IMR-90 (cell line): ENCODE measurements at regions not wholly inside any gene's neighbourhood (a gene's known extent, or its start where the extent isn't known, plus 50 kb on each side); places are given as distances from the start of the nearest gene placed in this dataset.

Experiments used
- ATAC-seq: fragments of 200-7000 bp; cut with Tn5 transposase; 2 replicates; pipeline ENCODE4 v1.9.1; 2020; ENCODE audit warnings: low read depth, mild to moderate bottlenecking, moderate library complexity
- BruUV-seq: library from RNA; stranded (reverse); fragments of 400-500 nt; replicated peaks from 2 replicates; lab custom pipeline; 2021; lab: Mats Ljungman, UMichigan
- CTCF ChIA-PET: fragments of 300-600 bp; formaldehyde crosslinking; extraction: SDS; loops from one replicate; lab custom pipeline; 2021; ENCODE audit warnings: antibody characterized with exemption; lab: Yijun Ruan, JAX
- POLR2A ChIA-PET: fragments of 300-600 bp; sonication (Branson Sonifier 250); formaldehyde crosslinking; loops from one replicate; lab custom pipeline; 2022; ENCODE audit warnings: antibody characterized with exemption; ENCODE audit not compliant: unreplicated experiment; lab: Charles Lee
- DNase-seq: peaks from one replicate; pipeline ENCODE4 v3.0.0; 2013
- H2AFZ ChIP-seq: replicated peaks from 2 replicates; pipeline ENCODE3; 2013; ENCODE audit warnings: low read length, mild to moderate bottlenecking; ENCODE audit not compliant: poor library complexity
- H2AK5ac ChIP-seq: 2 replicates; pipeline ENCODE4 v1.6.1; 2013; ENCODE audit warnings: low read depth, low read length, inconsistent platforms
- H2AK9ac ChIP-seq: replicated peaks from 2 replicates; pipeline ENCODE3; 2013; ENCODE audit warnings: mild to moderate bottlenecking, low read depth, low read length, moderate library complexity; ENCODE audit not compliant: poor library complexity
- H2BK120ac ChIP-seq: 2 replicates; pipeline ENCODE4 v1.6.1; 2013; ENCODE audit warnings: low read depth, low read length, inconsistent platforms
- H2BK15ac ChIP-seq: 3 replicates; pipeline ENCODE4 v1.6.1; 2013; ENCODE audit warnings: low read depth, low read length, inconsistent platforms
- H2BK20ac ChIP-seq: 2 replicates; pipeline ENCODE4 v1.6.1; 2013; ENCODE audit warnings: low read depth, mild to moderate bottlenecking, inconsistent platforms, low read length, moderate library complexity
- H2BK5ac ChIP-seq: 2 replicates; pipeline ENCODE4 v1.6.1; 2013; ENCODE audit warnings: mild to moderate bottlenecking, low read depth, low read length, inconsistent platforms; ENCODE audit not compliant: poor library complexity, severe bottlenecking
- H3K14ac ChIP-seq: replicated peaks from 2 replicates; pipeline ENCODE4 v1.6.1; 2013; ENCODE audit warnings: low read depth, low read length, inconsistent platforms
- H3K18ac ChIP-seq: 2 replicates; pipeline ENCODE4 v1.6.1; 2013; ENCODE audit warnings: low read depth, low read length, control low read depth
- H3K23ac ChIP-seq: 2 replicates; pipeline ENCODE4 v1.6.1; 2013; ENCODE audit warnings: low read depth, low read length, inconsistent platforms
- H3K27ac ChIP-seq: 2 replicates; pipeline ENCODE4 v1.5.1; 2013; ENCODE audit warnings: mild to moderate bottlenecking, control low read depth, low read length; ENCODE audit not compliant: insufficient read depth
- H3K27me3 ChIP-seq: 2 replicates; pipeline ENCODE4 v1.6.1; 2013; ENCODE audit warnings: low read length; ENCODE audit not compliant: control insufficient read depth, insufficient read depth
- H3K36me3 ChIP-seq: 2 replicates; pipeline ENCODE4 v1.6.1; 2013; ENCODE audit warnings: low read length, mixed read lengths; ENCODE audit not compliant: control insufficient read depth, insufficient read depth
- H3K4ac ChIP-seq: 2 replicates; pipeline ENCODE4 v1.6.1; 2013; ENCODE audit warnings: low read depth, low read length, inconsistent platforms
- H3K4me1 ChIP-seq: 2 replicates; pipeline ENCODE4 v1.6.1; 2013; ENCODE audit warnings: low read length, mixed read lengths; ENCODE audit not compliant: control insufficient read depth, insufficient read depth
- H3K4me2 ChIP-seq: 2 replicates; pipeline ENCODE4 v1.6.1; 2013; ENCODE audit warnings: low read depth, mild to moderate bottlenecking, control low read depth, low read length, moderate library complexity
- H3K4me3 ChIP-seq: 2 replicates; pipeline ENCODE4 v1.5.1; 2013; ENCODE audit warnings: low read depth, mild to moderate bottlenecking, control low read depth, low read length, moderate library complexity; ENCODE audit not compliant: insufficient read depth
- H3K56ac ChIP-seq: 2 replicates; pipeline ENCODE4 v1.6.1; 2013; ENCODE audit warnings: low read length, inconsistent platforms; ENCODE audit not compliant: insufficient read depth; ENCODE audit errors: extremely low read depth
- H3K79me1 ChIP-seq, 2 experiments: 2 replicates each; pipeline ENCODE4 v1.6.1; 2013; ENCODE audit warnings: low read length in 2 of 2, inconsistent platforms in 1 of 2, low read depth in 1 of 2
- H3K9ac ChIP-seq: 2 replicates; pipeline ENCODE4 v1.6.1; 2013; ENCODE audit warnings: low read depth, low read length, control low read depth
- H3K9me1 ChIP-seq: 2 replicates; pipeline ENCODE4 v1.6.1; 2013; ENCODE audit warnings: low read length, inconsistent platforms; ENCODE audit not compliant: insufficient read depth
- H3K9me3 ChIP-seq: 2 replicates; pipeline ENCODE4 v1.6.1; 2013; ENCODE audit warnings: low read length; ENCODE audit not compliant: control insufficient read depth, insufficient read depth
- H4K20me1 ChIP-seq: 2 replicates; pipeline ENCODE4 v1.6.1; 2013; ENCODE audit warnings: low read length, inconsistent platforms; ENCODE audit not compliant: insufficient read depth
- H4K5ac ChIP-seq: 2 replicates; pipeline ENCODE4 v1.6.1; 2013; ENCODE audit warnings: mild to moderate bottlenecking, low read depth, low read length, control low read depth
- H4K8ac ChIP-seq, 2 experiments: 2 replicates each; pipeline ENCODE4 v1.6.1; 2013; ENCODE audit warnings: low read depth in 2 of 2, low read length in 2 of 2, control low read depth in 1 of 2, inconsistent platforms in 1 of 2
- H4K91ac ChIP-seq: 2 replicates; pipeline ENCODE4 v1.6.1; 2013; ENCODE audit warnings: low read depth, low read length, inconsistent platforms; ENCODE audit not compliant: insufficient read depth
- BHLHE40 ChIP-seq: fragments of 150-350 bp; IDR thresholded peaks from 2 replicates; pipeline ENCODE4 v1.6.1; 2016; ENCODE audit warnings: mild to moderate bottlenecking, low read depth, low read length
- CEBPB ChIP-seq: IDR thresholded peaks from 2 replicates; pipeline ENCODE4 v1.6.1; 2012; ENCODE audit warnings: low read depth, low read length, improper control_type of control experiment
- CHD1 ChIP-seq: IDR thresholded peaks from 2 replicates; pipeline ENCODE4 v1.6.1; 2012; ENCODE audit warnings: low read depth, low read length, improper control_type of control experiment
- CTCF ChIP-seq: conservative IDR thresholded peaks from 2 replicates; pipeline ENCODE4 v1.5.1; 2012; ENCODE audit warnings: mild to moderate bottlenecking, low read depth, low read length, improper control_type of control experiment
- ELK1 ChIP-seq: fragments of 150-350 bp; IDR thresholded peaks from 2 replicates; pipeline ENCODE4 v1.6.1; 2016; ENCODE audit warnings: low read depth, mild to moderate bottlenecking, low read length, moderate library complexity, borderline replicate concordance
- FOS ChIP-seq: fragments of 150-350 bp; IDR thresholded peaks from 2 replicates; pipeline ENCODE4 v1.6.1; 2016; ENCODE audit warnings: low read depth, low read length
- MAFK ChIP-seq: IDR thresholded peaks from 2 replicates; pipeline ENCODE4 v1.6.1; 2012; ENCODE audit warnings: low read depth, low read length, improper control_type of control experiment
- NFE2L2 ChIP-seq: fragments of 150-350 bp; IDR thresholded peaks from 2 replicates; pipeline ENCODE4 v1.6.1; 2016; ENCODE audit warnings: low read depth, mild to moderate bottlenecking, low read length
- POLR2A ChIP-seq: IDR thresholded peaks from 2 replicates; pipeline ENCODE4 v1.6.1; 2012; ENCODE audit warnings: mild to moderate bottlenecking, low read depth, low read length
- RAD21 ChIP-seq: IDR thresholded peaks from 2 replicates; pipeline ENCODE4 v1.6.1; 2012; ENCODE audit warnings: low read length, improper control_type of control experiment
- RFX5 ChIP-seq: IDR thresholded peaks from 2 replicates; pipeline ENCODE4 v1.8.0; 2012; ENCODE audit warnings: low read depth, mild to moderate bottlenecking, low read length, moderate library complexity
- SMC3 ChIP-seq: fragments of 150-350 bp; IDR thresholded peaks from 2 replicates; pipeline ENCODE4 v1.6.1; 2016; ENCODE audit warnings: low read depth, mild to moderate bottlenecking, antibody characterized with exemption, low read length, moderate library complexity
- WGBS, 2 experiments: methylation state at CpG; one replicate each; pipeline versions ENCODE4 v1.1.5 to v1.1.7; 2013; ENCODE audit warnings: missing lambda C conversion rate in 2 of 2; ENCODE audit not compliant: insufficient read length in 1 of 2; ENCODE audit errors: extremely low coverage in 2 of 2; 5-methylcytosine and 5-hydroxymethylcytosine counted together
- dilution Hi-C: fragments of 300-500 bp; cut with HindIII; formaldehyde crosslinking; loops from one replicate; pipeline ENCODE4 v1.14.3; 2018; ENCODE audit warnings: low sequenced_read_pairs; ENCODE audit not compliant: unreplicated experiment
- in situ Hi-C: fragments of 300-500 bp; cut with MboI; formaldehyde crosslinking; loops from 3 replicates; pipeline ENCODE4 v1.14.3; 2019; ENCODE audit warnings: low sequenced_read_pairs, inconsistent platforms, mixed read lengths
- intact Hi-C: fragments of 100-400 bp; cut with micrococcal nuclease; formaldehyde crosslinking; loops from 2 replicates; pipeline ENCODE4 v1.10.0; 2022
- TF ChIP-seq, protein P1 (sequence below): fragments of 150-350 bp; IDR thresholded peaks from 2 replicates; pipeline ENCODE4 v1.6.1; 2017; ENCODE audit warnings: mild to moderate bottlenecking, antibody characterized with exemption, low read length, low read depth

DNA sequence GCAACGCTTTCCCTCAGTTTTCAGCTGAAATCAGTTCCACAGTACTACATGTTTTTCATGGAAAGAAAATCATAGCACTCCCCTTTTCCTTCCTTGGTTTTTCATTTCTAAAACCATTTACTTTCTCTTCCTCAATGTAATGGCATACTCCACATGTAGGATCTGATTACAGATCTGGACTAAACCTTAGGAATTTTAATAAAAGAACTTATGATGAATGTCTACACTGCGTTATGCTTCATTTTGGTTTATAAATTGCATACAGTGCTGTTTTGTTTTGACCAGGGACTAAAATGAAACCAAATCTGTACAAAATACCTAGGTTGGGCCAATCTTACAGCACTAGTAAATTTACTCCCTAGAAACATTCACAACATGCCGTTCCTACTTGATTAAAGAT lies 589.9 kb downstream of the TBC1D4 start:
- DNase-seq (no peak), ATAC-seq (no peak)
- ChIA-PET POLR2A (no interaction called here), CTCF (no interaction called here)
- Histone ChIP-seq H3K9ac (no peak overlapping the region), H2BK5ac (no peak overlapping the region), H3K23ac (no peak overlapping the region; the same call in 1 of the 2 replicates), H3K27ac (no peak overlapping the region), H3K4me1 (no peaks in the 10 kb centered on the region), H3K4ac (no peak overlapping the region), H4K8ac (no peak overlapping the region), H3K9me3 (no peaks in the 10 kb centered on the region), H3K18ac (no peak overlapping the region), H2BK20ac (no peak overlapping the region), H3K4me2 (no peak overlapping the region), H3K14ac (peak overlapping the region; percentile 79; the same call in 1 of the 2 replicates), H2AK5ac (no peak overlapping the region), H4K5ac (no peak overlapping the region), H4K91ac (no peak overlapping the region), H3K4me3 (no peak overlapping the region), H2AK9ac (no peak overlapping the region), H3K36me3 (no peaks in the 10 kb centered on the region), H2BK120ac (no peak overlapping the region), H3K79me1 (no peaks in the 10 kb centered on the region), H3K27me3 (no peaks in the 10 kb centered on the region), H2BK15ac (no peak overlapping the region), H4K20me1 (no peaks in the 10 kb centered on the region), H2AFZ (no peak overlapping the region), H3K56ac (no peak overlapping the region), H3K9me1 (no peaks in the 10 kb centered on the region)
- dilution Hi-C loops = no loop called here
- in situ Hi-C loops = no loop called here
- BruUV-seq = no TSS peak
- intact Hi-C loops = no loop called here
- no CpG with 5 or more reads among the region's 3 CpGs for WGBS, 2 experiments
- TF ChIP-seq POLR2A (no peak), NFE2L2 (no peak), ELK1 (no peak), FOS (no peak), RFX5 (no peak), CTCF (no peak), CEBPB (no peak), SMC3 (no peak), BHLHE40 (no peak), CHD1 (no peak), RAD21 (no peak), MAFK (no peak)
- TF ChIP-seq, protein P1, sequence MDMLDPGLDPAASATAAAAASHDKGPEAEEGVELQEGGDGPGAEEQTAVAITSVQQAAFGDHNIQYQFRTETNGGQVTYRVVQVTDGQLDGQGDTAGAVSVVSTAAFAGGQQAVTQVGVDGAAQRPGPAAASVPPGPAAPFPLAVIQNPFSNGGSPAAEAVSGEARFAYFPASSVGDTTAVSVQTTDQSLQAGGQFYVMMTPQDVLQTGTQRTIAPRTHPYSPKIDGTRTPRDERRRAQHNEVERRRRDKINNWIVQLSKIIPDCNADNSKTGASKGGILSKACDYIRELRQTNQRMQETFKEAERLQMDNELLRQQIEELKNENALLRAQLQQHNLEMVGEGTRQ = no peak
